ENCODE measurements at regions not wholly inside any gene's neighbourhood (a gene's known extent, or its start where the extent isn't known, plus 50 kb on each side); places are given as distances from the start of the nearest gene placed in this dataset.

GRCh38 chr5:42057254-42057690 is 132.2 kb downstream of the FBXO4 start:
- H3K4ac ChIP-seq (ENCODE audit: low read depth in 1 of 2, low read length in 2 of 2) = no peak overlapping the region
- no peak overlapping the region for H4K91ac ChIP-seq (ENCODE audit: low read length)
- H3K27me3 ChIP-seq (ENCODE audit: control insufficient read depth in 1 of 2, insufficient read depth in 1 of 2, low read length in 2 of 2) = no peaks in the 10 kb centered on the region
- H3K4me3 ChIP-seq (ENCODE audit: insufficient read depth in 1 of 2, low read depth in 1 of 2, low read length in 2 of 2) = no peak overlapping the region
- WGBS = 32% methylated on average over 5 of the region's 5 CpGs
- H3K9me3 ChIP-seq (ENCODE audit: control insufficient read depth, low read length) = no peaks in the 10 kb centered on the region
- H2BK5ac ChIP-seq (ENCODE audit: low read depth, low read length, poor library complexity, severe bottlenecking) = no peak overlapping the region
- H3K23ac ChIP-seq (ENCODE audit: low read length in 2 of 2) = no peak overlapping the region
- no peak overlapping the region for H4K8ac ChIP-seq (ENCODE audit: low read length)
- no peak overlapping the region for H2BK15ac ChIP-seq (ENCODE audit: low read depth, poor library complexity, severe bottlenecking)
- no peak overlapping the region for H3K18ac ChIP-seq (ENCODE audit: low read depth in 1 of 2, low read length in 2 of 2)
- no peak overlapping the region for H2BK120ac ChIP-seq (ENCODE audit: low read depth, low read length)
- DNase-seq = peak; percentile 38
- H2AFZ ChIP-seq (ENCODE audit: low read depth, low read length) = no peak overlapping the region
- no peak overlapping the region for H3K27ac ChIP-seq (ENCODE audit: low read length, poor library complexity, severe bottlenecking)
- H2BK12ac ChIP-seq (ENCODE audit: low read length in 2 of 2) = no peak overlapping the region
- H3K4me1 ChIP-seq (ENCODE audit: control insufficient read depth, insufficient read depth, low read depth, low read length) = no peaks in the 10 kb centered on the region
- no peaks in the 10 kb centered on the region for H3K79me1 ChIP-seq (replicated peaks; ENCODE audit: low read length, poor library complexity, severe bottlenecking)
- no peak overlapping the region for H3K9ac ChIP-seq (ENCODE audit: low read length)
- no peak overlapping the region for H3K4me2 ChIP-seq (ENCODE audit: low read length, poor library complexity, severe bottlenecking)
- H2AK5ac ChIP-seq (ENCODE audit: low read length, severe bottlenecking) = no peak overlapping the region
- H3K14ac ChIP-seq (ENCODE audit: low read length in 2 of 2) = no peak overlapping the region
- no peaks in the 10 kb centered on the region for H3K36me3 ChIP-seq (ENCODE audit: control insufficient read depth in 1 of 2, insufficient read depth in 2 of 2, low read depth in 1 of 2, low read length in 2 of 2)

- H3K18ac ChIP-seq (ENCODE audit: low read depth in 1 of 2, low read length in 2 of 2) = no peak overlapping the region
- H2BK120ac ChIP-seq (ENCODE audit: low read depth, low read length) = no peak overlapping the region
- no peak overlapping the region for H2BK5ac ChIP-seq (ENCODE audit: low read depth, low read length, poor library complexity, severe bottlenecking)
- no peak overlapping the region for H4K8ac ChIP-seq (ENCODE audit: low read length)
- no peak overlapping the region for H3K4ac ChIP-seq (ENCODE audit: low read depth in 1 of 2, low read length in 2 of 2)
- no peaks in the 10 kb centered on the region for H3K27me3 ChIP-seq (ENCODE audit: control insufficient read depth in 1 of 2, insufficient read depth in 1 of 2, low read length in 2 of 2)
- no peak overlapping the region for H2AK5ac ChIP-seq (ENCODE audit: low read length, severe bottlenecking)
- H4K91ac ChIP-seq (ENCODE audit: low read length) = no peak overlapping the region
- no peaks in the 10 kb centered on the region for H3K4me1 ChIP-seq (ENCODE audit: control insufficient read depth, insufficient read depth, low read depth, low read length)
- no CpG with 5 or more reads among the region's 3 CpGs for WGBS
- H2AFZ ChIP-seq (ENCODE audit: low read depth, low read length) = no peak overlapping the region
- H3K36me3 ChIP-seq (ENCODE audit: control insufficient read depth in 1 of 2, insufficient read depth in 2 of 2, low read depth in 1 of 2, low read length in 2 of 2) = no peaks in the 10 kb centered on the region
- peak; percentile 1 for DNase-seq
- H2BK12ac ChIP-seq (ENCODE audit: low read length in 2 of 2) = no peak overlapping the region
- H3K4me3 ChIP-seq (ENCODE audit: insufficient read depth in 1 of 2, low read depth in 1 of 2, low read length in 2 of 2) = no peak overlapping the region
- H3K4me2 ChIP-seq (ENCODE audit: low read length, poor library complexity, severe bottlenecking) = no peak overlapping the region
- H3K14ac ChIP-seq (ENCODE audit: low read length in 2 of 2) = no peak overlapping the region
- H3K9me3 ChIP-seq (ENCODE audit: control insufficient read depth, low read length) = no peaks in the 10 kb centered on the region
- H3K79me1 ChIP-seq (replicated peaks; ENCODE audit: low read length, poor library complexity, severe bottlenecking) = no peaks in the 10 kb centered on the region
- no peak overlapping the region for H3K23ac ChIP-seq (ENCODE audit: low read length in 2 of 2)
- H3K9ac ChIP-seq (ENCODE audit: low read length) = peak overlapping the region; percentile 48
- no peak overlapping the region for H3K27ac ChIP-seq (ENCODE audit: low read length, poor library complexity, severe bottlenecking)
- H2BK15ac ChIP-seq (ENCODE audit: low read depth, poor library complexity, severe bottlenecking) = no peak overlapping the region
These were observed 134.2 kb downstream of the FBXO4 start for GRCh38 chr5:42059291-42059690.

- Histone ChIP-seq H4K8ac (ENCODE audit: low read length) (no peak overlapping the region), H3K9me3 (ENCODE audit: control insufficient read depth, low read length) (no peaks in the 10 kb centered on the region), H4K91ac (ENCODE audit: low read length) (no peak overlapping the region), H3K14ac (ENCODE audit: low read length in 2 of 2) (no peak overlapping the region), H2AK5ac (ENCODE audit: low read length, severe bottlenecking) (no peak overlapping the region), H3K4ac (ENCODE audit: low read depth in 1 of 2, low read length in 2 of 2) (no peak overlapping the region), H2BK12ac (ENCODE audit: low read length in 2 of 2) (no peak overlapping the region), H3K27ac (ENCODE audit: low read length, poor library complexity, severe bottlenecking) (no peak overlapping the region), H3K36me3 (ENCODE audit: control insufficient read depth in 1 of 2, insufficient read depth in 2 of 2, low read depth in 1 of 2, low read length in 2 of 2) (no peaks in the 10 kb centered on the region), H3K4me3 (ENCODE audit: insufficient read depth in 1 of 2, low read depth in 1 of 2, low read length in 2 of 2) (no peak overlapping the region), H2BK5ac (ENCODE audit: low read depth, low read length, poor library complexity, severe bottlenecking) (no peak overlapping the region), H3K4me1 (ENCODE audit: control insufficient read depth, insufficient read depth, low read depth, low read length) (no peaks in the 10 kb centered on the region), H3K79me1 (replicated peaks; ENCODE audit: low read length, poor library complexity, severe bottlenecking) (no peaks in the 10 kb centered on the region), H2BK120ac (ENCODE audit: low read depth, low read length) (no peak overlapping the region), H2AFZ (ENCODE audit: low read depth, low read length) (no peak overlapping the region), H3K23ac (ENCODE audit: low read length in 2 of 2) (no peak overlapping the region), H3K4me2 (ENCODE audit: low read length, poor library complexity, severe bottlenecking) (no peak overlapping the region), H2BK15ac (ENCODE audit: low read depth, poor library complexity, severe bottlenecking) (no peak overlapping the region), H3K27me3 (ENCODE audit: control insufficient read depth in 1 of 2, insufficient read depth in 1 of 2, low read length in 2 of 2) (no peaks in the 10 kb centered on the region), H3K9ac (ENCODE audit: low read length) (peak overlapping the region; percentile 48), H3K18ac (ENCODE audit: low read depth in 1 of 2, low read length in 2 of 2) (no peak overlapping the region)
- no peak for DNase-seq
- 94% methylated on average over 16 of the region's 16 CpGs for WGBS
These were observed 134.8 kb downstream of the FBXO4 start for GRCh38 chr5:42059778-42060464.

- 84% methylated on average over 3 of the region's 3 CpGs for WGBS
- H3K36me3 ChIP-seq (ENCODE audit: control insufficient read depth in 1 of 2, insufficient read depth in 2 of 2, low read depth in 1 of 2, low read length in 2 of 2) = no peaks in the 10 kb centered on the region
These were observed 136.0 kb downstream of the FBXO4 start for GRCh38 chr5:42061121-42061520.

More at GRCh38 chr5:42061121-42061520, 136.0 kb downstream of the FBXO4 start:
- no peak overlapping the region for H3K27ac ChIP-seq (ENCODE audit: low read length, poor library complexity, severe bottlenecking)
- H4K91ac ChIP-seq (ENCODE audit: low read length) = no peak overlapping the region
- no peak overlapping the region for H2AK5ac ChIP-seq (ENCODE audit: low read length, severe bottlenecking)
- no peak overlapping the region for H2AFZ ChIP-seq (ENCODE audit: low read depth, low read length)
- no peak overlapping the region for H3K4me2 ChIP-seq (ENCODE audit: low read length, poor library complexity, severe bottlenecking)
- no peaks in the 10 kb centered on the region for H3K79me1 ChIP-seq (replicated peaks; ENCODE audit: low read length, poor library complexity, severe bottlenecking)
- no peaks in the 10 kb centered on the region for H3K4me1 ChIP-seq (ENCODE audit: control insufficient read depth, insufficient read depth, low read depth, low read length)
- no peak overlapping the region for H2BK12ac ChIP-seq (ENCODE audit: low read length in 2 of 2)
- H3K4me3 ChIP-seq (ENCODE audit: insufficient read depth in 1 of 2, low read depth in 1 of 2, low read length in 2 of 2) = no peak overlapping the region
- no peak overlapping the region for H3K18ac ChIP-seq (ENCODE audit: low read depth in 1 of 2, low read length in 2 of 2)
- H2BK15ac ChIP-seq (ENCODE audit: low read depth, poor library complexity, severe bottlenecking) = no peak overlapping the region
- H3K23ac ChIP-seq (ENCODE audit: low read length in 2 of 2) = no peak overlapping the region
- DNase-seq = no peak
- no peak overlapping the region for H2BK120ac ChIP-seq (ENCODE audit: low read depth, low read length)
- H3K4ac ChIP-seq (ENCODE audit: low read depth in 1 of 2, low read length in 2 of 2) = no peak overlapping the region
- peak overlapping the region; percentile 12 for H3K9ac ChIP-seq (ENCODE audit: low read length)
- H3K9me3 ChIP-seq (ENCODE audit: control insufficient read depth, low read length) = no peaks in the 10 kb centered on the region
- no peaks in the 10 kb centered on the region for H3K27me3 ChIP-seq (ENCODE audit: control insufficient read depth in 1 of 2, insufficient read depth in 1 of 2, low read length in 2 of 2)
- H3K14ac ChIP-seq (ENCODE audit: low read length in 2 of 2) = no peak overlapping the region
- H2BK5ac ChIP-seq (ENCODE audit: low read depth, low read length, poor library complexity, severe bottlenecking) = no peak overlapping the region
- no peak overlapping the region for H4K8ac ChIP-seq (ENCODE audit: low read length)
